HL-60/S4 treated with retinoic acid at 250 ng/mL for 4 days and 3 days (cell line): ENCODE measurements at regions not wholly inside any gene's neighbourhood (a gene's known extent, or its start where the extent isn't known, plus 50 kb on each side); places are given as distances from the start of the nearest gene placed in this dataset.

ENCODE experiments used
- in situ Hi-C: fragments of 300-500 bp; cut with MboI; formaldehyde crosslinking; loops from 2 replicates; pipeline ENCODE4 v1.7.0; 2022; ENCODE audit warnings: low sequenced_read_pairs

DNA sequence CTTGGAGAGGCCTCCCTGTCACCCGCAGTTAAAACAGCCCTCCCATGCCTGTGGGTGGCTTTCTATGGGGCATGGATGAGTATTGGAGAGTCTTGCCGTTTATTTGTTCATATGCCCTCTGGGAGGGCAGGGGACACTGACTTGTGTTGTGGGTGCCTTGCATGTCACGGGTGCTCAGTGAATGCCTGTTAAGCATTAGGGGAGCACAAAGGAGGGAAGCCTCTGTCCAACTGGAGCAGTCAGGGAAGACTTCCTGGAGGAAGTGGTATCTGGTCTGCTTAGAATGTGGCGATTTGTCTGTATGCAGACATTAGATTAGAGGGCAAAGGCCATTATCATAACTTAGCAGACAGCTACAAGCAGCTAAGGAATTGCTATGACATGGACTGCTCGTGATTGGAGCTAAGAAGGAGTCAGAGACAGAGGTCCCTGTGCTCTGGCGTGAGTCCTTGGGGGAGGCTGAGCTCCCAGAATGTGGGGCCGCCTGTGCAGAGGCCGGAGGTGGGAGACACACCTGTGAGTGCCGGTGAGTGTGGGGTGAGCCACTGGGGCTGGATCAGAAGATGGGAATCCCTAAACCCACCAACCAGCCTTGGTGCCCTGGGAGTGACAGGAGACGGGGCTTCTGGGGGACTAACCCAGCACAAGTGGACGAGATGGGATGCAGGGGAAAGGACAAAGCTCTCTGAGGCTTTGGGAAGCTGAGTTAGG is 286.1 kb downstream of the SEC14L1 start:
- in situ Hi-C loops: loop anchor here (10.0 kb wide), 1 partner anchor 68 kb away; no protein-coding TSS in a partner anchor

DNA sequence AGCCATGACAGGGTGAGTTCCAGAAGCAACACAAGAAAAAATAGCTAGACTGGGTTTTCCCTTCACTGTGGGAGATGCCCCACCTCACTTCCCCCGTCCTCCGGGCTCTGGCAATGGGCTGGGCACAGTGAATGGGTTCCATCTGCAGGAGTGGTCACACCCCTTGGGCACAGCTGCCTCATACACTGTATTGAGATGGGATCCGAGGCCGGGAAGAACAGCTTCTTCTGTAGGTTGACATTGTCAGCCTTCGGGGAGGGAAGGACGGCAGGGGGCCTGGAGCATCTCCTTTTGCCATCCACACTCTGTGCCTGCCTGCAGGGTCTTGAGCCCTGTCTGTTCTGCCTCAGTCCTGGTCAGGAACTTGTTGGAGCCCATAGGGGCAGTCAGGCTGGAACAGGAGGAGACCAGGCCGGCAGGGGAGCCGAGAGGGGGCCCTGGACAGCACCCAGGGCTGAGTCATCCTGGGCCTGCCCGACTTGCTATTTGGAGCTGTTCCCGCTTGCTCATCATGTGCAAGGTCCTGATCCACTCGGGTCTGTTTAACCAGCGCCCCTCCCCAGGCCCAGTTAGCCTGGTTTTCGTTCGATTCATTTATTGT is 286.7 kb downstream of the SEC14L1 start:
- in situ Hi-C loops: loop anchor here (10.0 kb wide), 1 partner anchor 67 kb away; no protein-coding TSS in a partner anchor

DNA sequence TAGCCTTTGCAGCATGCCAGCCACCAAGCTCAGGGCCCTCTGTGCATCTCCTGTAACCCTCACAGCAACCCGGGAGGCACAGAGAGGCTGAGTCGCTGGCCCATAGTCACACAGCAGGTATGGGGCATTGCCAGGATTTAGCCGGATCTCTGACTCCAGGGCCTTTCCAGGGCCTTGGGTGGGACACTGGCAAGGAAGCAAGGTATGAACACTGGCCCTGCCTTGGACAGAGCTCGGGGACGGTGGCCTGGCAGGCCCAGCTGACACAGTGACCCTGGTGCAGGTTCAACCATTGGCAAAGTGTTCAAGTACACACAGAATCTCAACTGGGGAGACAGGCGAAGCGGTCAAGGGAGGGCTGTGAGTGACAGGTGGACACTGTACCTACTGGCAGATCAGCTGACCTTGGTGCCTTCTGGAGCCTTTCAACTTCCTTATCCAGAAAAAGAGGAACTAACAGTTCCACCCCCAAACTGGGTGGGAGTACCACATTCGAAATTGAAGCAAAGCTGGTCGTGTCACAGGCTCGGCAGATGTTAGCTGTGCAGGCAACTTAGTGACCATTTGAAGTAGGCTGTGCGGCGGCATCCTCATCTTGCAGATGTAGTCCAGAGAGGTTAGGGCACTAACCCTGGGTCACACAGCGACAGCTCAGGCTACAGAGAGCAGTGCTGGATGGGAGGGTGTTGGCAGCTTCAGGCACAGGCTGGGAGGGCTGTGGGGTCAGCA is 287.4 kb downstream of the SEC14L1 start:
- in situ Hi-C loops: loop anchor here (10.0 kb wide), 1 partner anchor 67 kb away; no protein-coding TSS in a partner anchor

DNA sequence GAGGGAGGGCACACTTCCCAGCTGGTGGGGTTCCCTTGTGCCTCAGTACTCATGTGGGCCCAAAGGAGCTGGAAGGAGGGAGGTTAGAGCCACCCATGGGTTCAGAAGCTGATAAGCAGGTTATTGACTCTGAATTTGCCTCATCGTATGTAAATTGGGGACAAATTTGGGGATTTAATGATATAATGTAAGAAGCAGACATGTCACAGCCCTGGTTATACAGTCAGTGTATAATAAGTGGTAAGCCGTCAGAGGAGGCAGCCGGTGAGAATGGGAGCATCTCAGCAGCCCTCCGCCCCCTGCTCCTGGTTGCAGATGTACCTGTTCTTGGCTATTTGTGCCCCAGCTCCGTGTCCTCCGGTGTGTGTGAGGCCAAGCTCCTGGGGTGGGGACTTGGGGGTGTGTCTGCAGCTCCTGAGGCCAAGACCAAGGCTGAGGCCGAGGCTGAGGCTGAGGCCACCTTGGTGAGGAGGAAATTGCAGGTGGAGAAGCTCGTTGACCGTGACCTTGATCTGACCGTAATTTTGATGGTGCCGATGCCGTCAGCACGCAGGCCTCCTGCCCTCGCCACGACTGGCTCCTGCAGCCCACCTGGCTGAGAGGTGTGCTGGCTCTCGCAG is 288.1 kb downstream of the SEC14L1 start:
- in situ Hi-C loops: loop anchor here (10.0 kb wide), 1 partner anchor 66 kb away; no protein-coding TSS in a partner anchor

DNA sequence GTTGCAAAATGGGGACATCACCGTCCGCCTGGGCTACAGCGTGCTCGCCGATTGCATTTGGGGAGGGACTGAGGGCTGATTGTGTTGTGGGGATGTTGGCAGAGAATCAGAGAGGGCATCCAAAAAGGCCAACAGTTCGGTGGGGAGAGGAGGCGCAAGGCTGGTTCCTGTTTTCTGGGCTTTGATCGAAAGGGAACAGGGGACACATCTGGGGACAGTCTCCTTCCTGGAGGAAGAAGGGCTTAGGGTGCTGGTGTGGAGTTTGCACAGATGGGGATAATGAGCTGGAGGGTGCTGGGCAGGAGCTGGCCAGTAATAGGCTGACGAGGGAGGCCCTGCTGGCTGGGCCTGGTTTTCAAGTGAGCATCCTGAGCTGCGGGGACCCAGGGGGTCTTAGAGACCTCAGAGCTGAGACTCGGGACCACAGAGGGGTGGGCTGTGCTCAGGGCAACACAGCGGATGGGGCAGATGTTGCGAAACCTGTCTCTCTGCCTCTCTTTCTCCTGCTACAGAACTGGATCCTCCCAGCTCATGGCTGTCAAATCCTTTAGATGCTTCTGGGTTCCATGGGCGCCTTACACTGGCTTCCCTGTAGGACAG is 288.7 kb downstream of the SEC14L1 start:
- in situ Hi-C loops: loop anchor here (10.0 kb wide), 1 partner anchor 65 kb away; no protein-coding TSS in a partner anchor

DNA sequence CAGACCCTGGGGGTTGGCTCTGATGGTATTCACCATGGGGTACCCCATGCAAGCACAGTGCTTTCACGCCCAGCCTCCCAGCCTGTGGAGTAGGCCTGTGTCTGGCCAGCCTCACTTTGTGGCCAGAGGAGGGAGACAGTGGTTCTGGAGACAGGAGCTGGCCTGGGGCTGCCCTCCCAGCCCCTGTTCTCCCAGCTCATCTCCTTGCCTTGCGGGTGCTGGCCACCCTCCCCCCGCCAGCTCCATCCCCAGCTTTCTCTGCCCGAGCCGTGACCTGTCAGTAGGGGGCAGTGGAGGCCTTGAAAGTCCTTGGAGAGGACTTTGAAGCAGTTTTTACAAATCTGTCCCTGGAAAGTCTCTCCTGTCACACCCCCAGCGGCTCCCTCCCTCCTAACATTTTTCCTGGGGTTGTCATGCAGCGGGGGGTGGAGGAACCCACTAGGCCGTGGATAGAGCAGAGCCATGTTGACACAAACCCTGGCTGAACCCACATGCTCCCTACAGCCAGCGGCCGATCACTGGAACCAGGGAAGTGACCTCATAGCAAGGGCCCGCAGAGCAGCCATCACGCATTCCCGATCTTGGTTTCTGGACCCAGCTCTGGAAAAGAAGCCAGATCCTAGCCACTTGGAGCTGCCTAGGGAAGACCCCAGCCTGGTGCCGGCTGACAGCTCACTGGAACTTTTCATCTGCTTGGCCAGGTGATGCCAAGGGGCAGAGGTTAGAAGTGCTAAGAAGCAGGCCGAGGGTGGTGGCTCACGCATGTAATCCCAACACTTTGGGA is 289.4 kb downstream of the SEC14L1 start:
- in situ Hi-C loops: loop anchor here (10.0 kb wide), 1 partner anchor 65 kb away; no protein-coding TSS in a partner anchor

DNA sequence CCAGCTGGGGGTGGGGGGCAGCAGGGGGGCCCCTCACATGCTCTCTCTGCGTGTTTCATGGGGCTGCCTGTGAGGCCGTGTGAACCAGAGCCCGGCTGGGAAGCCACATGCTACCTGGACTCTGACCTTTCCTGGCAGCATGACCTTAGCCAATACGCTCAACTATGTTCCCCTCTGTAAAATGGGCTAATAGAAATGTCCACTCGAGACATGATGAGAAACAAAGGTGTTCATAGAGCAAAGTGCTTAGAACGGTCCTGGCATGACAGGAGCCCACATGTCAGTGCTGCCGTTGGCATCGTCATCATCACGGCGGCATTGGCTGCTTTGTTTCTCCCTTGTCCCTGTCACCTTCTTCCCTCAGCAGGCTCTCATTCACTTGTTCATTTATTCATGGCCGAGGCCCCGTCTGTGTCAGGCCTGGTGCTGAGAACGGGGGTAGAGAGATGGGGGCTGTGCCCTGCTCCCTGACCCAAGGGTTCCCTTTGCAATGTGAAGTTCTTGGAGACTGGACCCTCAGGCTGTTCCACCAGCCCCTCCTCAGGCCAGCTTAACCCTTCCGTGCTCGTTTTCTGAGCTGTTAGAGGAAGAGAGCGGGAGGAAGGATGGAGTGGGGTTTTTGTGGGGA is 291.4 kb downstream of the SEC14L1 start:
- in situ Hi-C loops: no loop called here

DNA sequence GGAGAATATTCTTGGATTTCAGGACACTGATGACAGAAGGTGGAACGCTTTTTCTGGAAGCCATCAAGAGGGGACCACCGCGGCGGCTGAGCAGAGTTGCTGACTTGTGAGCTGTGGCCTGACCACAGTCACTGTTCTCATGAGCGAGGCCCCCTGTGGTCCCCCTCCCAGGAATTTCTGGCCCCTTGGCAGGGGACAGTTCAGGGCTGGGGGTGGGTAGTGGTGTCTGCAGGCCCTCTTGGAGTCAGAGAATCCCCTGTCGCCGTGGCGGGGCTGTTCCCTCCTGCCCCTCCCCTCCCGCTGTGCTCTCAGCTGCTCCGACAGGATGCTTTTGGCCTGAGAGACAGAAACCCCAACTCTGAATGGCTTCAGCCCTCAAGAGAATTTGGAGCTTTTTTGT is 292.0 kb downstream of the SEC14L1 start:
- in situ Hi-C loops: no loop called here

DNA sequence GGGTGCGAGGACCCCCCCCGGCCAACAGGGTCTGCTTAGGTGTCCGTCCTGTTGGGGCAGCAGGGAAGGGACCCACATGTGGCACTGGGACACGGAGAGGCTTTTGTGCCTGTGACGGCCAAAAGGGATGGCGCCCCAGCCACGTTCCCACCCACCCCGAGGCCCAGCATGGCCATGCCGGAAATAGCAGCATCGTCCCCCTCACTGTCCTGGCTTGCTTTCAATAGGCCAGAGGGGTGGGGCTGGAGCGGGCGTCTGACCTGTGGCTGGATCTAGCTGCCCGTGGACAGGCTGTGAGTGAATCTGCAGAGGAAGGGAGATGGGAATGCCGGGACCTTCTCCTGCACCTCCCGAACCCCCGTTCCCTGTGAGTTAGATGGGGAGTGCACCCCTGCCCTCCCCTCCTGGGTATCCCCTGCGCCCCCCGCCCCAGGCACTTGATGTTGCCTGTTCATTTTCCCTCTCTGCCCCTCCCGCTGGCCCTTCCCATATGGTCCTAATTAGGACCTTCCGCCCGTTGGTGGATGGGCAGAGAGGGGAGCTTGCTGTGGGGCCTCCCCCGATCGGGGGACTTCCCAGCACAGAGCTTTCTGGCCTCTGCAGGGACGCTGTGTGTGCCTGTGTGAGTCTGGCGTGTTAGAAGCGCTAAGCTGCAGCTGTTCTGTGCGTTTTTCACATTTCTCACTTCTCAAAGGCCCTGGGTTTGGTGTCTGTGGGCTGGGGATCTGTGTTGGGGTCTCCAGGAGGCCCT is 292.8 kb downstream of the SEC14L1 start:
- in situ Hi-C loops: no loop called here

DNA sequence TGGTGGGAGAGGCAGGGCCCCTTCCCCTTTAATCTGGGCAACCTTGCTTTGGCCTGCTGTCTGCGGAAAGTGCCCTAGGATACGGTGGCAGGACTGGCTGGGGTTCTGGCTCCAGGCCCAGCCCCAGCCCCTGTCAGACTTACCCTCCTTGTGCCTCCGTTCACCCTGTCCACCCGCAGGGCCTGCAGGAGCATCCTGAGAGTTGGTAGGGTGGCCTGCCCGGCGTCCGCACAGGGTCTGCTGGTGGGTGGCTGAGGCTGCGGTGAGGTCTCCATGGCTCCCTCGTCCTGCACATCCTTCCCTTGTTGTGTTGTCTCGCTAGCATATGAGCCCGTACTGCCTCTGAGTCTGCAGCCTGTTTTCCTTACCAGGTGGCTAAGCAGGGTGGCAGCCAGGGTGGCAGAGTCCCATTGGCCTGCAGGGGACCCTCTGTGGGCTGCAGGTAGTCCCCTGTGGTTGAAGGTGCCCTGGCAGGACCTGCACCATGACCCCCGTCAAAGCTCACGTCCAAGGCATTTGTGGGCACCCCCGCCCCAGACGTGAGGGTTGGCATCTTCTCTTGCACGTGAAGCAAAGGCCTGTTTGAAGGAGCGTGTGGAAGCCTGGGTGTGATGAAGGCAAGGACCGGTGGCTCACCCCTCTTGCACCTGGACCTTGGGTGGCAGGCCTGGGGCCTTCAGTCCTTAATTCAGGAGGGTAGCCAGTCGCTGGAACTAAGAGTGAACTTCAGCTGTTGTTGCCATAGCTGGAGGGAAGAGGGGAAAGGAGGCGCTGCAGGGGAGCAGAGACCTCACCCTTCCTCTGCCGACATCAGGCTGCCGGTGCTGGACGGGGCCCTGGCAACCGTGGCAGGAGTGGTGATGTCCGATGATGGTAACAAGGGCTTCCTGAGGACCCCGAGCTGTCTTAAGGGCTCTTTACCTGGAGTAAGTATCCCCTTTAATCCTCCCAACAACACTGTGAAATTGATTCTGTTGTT is 293.7 kb downstream of the SEC14L1 start:
- in situ Hi-C loops: no loop called here

DNA sequence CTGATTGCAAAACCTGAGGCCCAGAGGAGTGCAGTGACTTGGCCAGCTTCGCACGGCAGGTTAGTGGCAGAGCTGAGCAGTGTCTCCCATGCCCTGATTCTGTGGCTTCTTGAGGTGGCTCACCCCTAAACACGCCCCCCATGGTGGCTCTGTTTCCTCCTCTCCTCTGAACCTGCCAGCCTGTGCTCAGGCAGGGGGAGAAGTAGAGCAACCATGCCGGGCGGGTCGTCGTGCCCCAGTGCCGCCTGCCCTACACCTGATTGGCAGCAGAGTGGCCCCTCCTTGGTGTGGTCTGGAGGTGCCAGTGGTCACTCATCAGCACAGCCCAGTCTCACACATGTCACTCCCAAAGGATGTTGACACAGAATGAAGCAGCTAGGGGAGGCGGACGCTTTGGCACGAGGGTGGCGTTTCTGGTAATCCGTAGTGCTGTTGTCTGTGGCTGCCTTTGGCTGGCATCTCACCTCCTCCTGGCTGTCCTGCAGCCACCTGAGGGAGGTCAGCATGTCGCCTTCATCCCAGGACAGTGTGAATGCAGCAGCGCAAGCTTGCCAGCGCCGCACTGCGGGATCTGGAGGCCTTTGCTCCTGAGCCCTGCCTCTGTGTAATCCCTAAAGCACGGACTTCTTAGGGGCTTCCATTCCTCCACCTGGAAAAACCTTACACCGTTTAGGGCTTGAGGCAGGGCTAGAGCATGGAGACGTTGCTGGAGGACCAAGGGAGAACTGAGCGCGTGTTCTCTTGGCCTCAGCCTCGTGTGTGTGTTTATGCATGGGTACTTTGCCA is 294.7 kb downstream of the SEC14L1 start:
- in situ Hi-C loops: no loop called here

DNA sequence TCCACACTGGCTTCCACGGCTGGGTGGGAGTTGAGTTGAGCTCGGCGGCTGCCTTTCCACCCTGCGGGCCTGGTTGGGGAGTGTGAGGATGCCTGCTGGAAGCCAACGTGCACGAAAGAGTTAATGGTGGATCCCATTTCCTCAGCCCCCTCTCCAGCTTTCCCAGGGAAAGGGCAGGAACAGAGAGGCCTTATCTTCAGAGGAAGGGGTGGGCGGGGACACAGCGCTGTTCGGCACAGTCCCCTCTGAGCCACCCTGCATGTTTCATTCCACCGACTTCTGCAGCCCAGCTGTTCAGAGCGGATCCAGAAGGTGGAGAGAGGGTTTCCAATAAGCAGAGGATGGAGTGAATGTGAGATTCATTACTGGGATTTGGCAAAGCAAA is 295.3 kb downstream of the SEC14L1 start:
- in situ Hi-C loops: no loop called here

DNA sequence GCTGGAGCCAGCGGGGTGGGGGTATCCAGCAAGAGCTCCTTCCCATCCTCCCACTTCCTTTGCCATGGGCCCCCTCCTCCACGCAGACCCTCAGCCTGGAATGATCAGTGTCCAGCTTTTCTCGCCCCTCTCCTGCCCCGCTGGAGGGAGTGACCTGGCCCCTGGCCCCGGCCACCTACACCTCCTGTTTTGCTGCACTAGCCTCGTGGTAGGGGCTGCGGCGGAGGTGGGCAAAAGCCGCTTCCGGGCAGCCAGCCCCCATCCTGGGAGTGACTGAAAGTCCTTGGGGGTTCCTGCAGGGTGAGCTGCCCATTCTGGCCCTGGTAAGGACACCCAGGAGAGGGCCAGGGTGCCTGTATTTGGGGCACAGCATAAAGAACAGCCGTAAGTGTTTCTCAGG is 295.7 kb downstream of the SEC14L1 start:
- in situ Hi-C loops: no loop called here

DNA sequence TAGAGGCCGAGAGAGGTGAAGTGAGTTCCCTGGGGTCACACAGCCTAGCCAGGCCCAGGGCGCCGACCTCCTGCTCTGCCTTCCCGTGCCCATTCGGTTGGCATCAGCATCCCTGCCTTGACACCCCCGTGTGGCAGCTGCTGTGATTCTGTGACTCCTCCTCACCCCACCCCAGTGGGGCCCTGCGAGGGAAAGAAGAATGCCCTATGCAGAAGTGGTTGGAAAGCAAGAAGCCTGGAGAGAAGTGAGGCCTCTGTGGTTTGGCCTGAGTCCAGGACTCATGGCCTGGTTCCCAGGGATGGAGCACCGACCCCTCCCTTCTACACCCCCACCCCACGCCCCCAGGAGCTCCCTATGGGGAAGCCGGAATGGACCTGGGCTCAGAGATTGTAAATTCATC is 296.2 kb downstream of the SEC14L1 start:
- in situ Hi-C loops: no loop called here

DNA sequence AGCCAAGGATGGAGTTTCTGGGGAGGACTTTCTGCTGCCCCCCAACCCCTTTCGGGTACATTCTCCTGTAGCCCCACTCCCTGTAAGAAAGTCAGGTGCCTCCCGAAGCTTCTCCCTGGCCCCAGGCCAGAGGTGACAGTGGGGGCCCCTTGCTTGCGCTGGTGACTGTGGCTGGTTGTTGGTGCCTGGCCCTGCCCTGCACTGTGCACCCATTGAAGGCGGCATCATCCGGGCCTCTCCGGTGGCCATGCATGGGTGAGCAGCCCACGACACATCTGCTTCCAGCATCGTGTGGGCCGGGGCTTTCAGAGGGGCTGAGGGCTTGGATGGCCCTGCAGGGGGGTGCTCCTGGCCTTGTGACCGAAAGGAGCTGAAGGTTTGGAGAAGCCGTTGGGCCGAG is 297.0 kb downstream of the SEC14L1 start:
- in situ Hi-C loops: no loop called here

DNA sequence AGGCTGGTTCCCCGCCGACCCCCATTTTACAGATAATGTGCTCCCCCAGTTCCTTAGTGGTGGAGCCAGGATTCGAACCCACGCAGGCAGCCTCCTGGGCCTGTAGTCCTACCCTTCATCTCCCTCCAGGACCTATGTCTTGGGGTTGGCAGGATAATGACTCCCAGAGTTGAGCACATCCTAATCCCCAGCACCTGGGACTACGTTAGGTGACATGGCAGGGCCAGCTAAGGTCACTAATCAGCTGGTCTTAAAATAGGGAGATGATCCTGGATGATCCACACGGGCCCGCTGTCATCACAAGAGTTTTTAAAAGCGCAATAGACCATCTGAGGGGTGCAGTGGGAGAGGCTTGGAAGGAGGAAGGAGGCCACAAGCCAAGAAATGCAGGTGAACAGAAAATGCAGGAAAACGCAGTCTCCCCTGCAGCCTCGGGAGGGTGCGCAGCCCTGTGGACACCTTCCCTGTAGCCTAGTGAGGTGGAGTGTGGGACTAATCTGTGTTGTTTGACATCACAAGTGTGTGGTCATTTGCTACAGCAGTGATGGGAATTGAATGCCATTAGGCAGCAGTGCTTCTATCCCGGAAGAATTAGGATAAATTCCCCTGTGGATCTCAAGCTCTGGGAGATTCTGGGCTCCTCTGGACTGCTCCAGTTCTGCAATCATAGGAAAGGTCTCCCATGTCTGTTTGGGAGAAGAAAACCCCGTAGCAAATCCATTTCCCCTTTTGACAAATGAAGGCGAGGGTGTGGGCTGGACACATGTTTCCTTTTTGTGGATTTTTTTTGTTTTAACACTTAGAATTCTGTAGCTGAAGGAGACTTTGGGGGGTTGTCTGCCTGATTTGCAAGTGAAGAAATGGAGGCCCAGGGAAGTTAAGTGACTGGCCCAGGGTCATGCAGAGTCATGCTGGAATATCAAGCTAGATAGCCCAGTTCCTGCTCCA is 297.7 kb downstream of the SEC14L1 start:
- in situ Hi-C loops: no loop called here
